CD14-positive monocyte (primary cell): ENCODE measurements at regions not wholly inside any gene's neighbourhood (a gene's known extent, or its start where the extent isn't known, plus 50 kb on each side); places are given as distances from the start of the nearest gene placed in this dataset.

ENCODE experiments used
- DNase-seq, 3 donors: peaks; one replicate each; pipeline ENCODE4 v3.0.0-alpha.2; 2011 to 2022
- H2AFZ ChIP-seq: 2 replicates; pipeline ENCODE4 v1.6.0; 2012; ENCODE audit warnings: mild to moderate bottlenecking, low read depth, low read length, inconsistent platforms; ENCODE audit not compliant: insufficient read depth, poor library complexity, severe bottlenecking
- H3K27ac ChIP-seq, 2 donors: 1 replicate in 1 of 2; 2 replicates in 1 of 2; pipeline ENCODE4 v1.5.1; 2012 to 2013; ENCODE audit warnings: low read length in 2 of 2, control low read depth in 1 of 2, inconsistent platforms in 1 of 2, low read depth in 1 of 2, mild to moderate bottlenecking in 1 of 2
- H3K27me3 ChIP-seq, 2 donors: one replicate each; pipeline versions ENCODE4 v1.6.0 to v1.6.1; 2011 to 2013; ENCODE audit warnings: low read length in 2 of 2; ENCODE audit not compliant: control insufficient read depth in 2 of 2, insufficient read depth in 2 of 2
- H3K36me3 ChIP-seq, 2 donors: replicated peaks in 1 of 2; 1 replicate in 1 of 2; 2 replicates in 1 of 2; pipeline versions ENCODE4 v1.5.1 to v1.6.1; 2012 to 2013; ENCODE audit warnings: low read length in 2 of 2, control low read depth in 1 of 2, inconsistent platforms in 1 of 2, mild to moderate bottlenecking in 1 of 2; ENCODE audit not compliant: insufficient read depth in 2 of 2, control insufficient read depth in 1 of 2
- H3K4me1 ChIP-seq, 2 donors: 1 replicate in 1 of 2; 2 replicates in 1 of 2; pipeline versions ENCODE4 v1.5.1 to v1.6.1; 2012 to 2013; ENCODE audit warnings: low read length in 2 of 2, control low read depth in 1 of 2, inconsistent platforms in 1 of 2, mild to moderate bottlenecking in 1 of 2, moderate library complexity in 1 of 2; ENCODE audit not compliant: insufficient read depth in 2 of 2, control insufficient read depth in 1 of 2
- H3K4me2 ChIP-seq: replicated peaks from 2 replicates; pipeline ENCODE3; 2012; ENCODE audit warnings: low read length, moderate library complexity, mild to moderate bottlenecking; ENCODE audit not compliant: poor library complexity, severe bottlenecking; ENCODE audit errors: extremely low read depth
- H3K4me3 ChIP-seq, 3 experiments: fragments of 200-600 bp in 1 of 3; sonication (generic) in 1 of 3; replicated peaks in 1 of 3; 1 replicate in 2 of 3; 2 replicates in 1 of 3; pipeline ENCODE4 v1.5.1; 2011 to 2013; ENCODE audit warnings: low read length in 3 of 3, mild to moderate bottlenecking in 3 of 3, control low read depth in 2 of 3, low read depth in 2 of 3, inconsistent platforms in 1 of 3, moderate library complexity in 1 of 3
- H3K79me2 ChIP-seq: 2 replicates; pipeline ENCODE4 v1.6.0; 2012; ENCODE audit warnings: mild to moderate bottlenecking, control low read depth, inconsistent platforms, low read length, moderate library complexity; ENCODE audit not compliant: insufficient read depth
- H3K9ac ChIP-seq: 2 replicates; pipeline ENCODE4 v1.6.0; 2017; ENCODE audit warnings: low read length, mild to moderate bottlenecking; ENCODE audit not compliant: insufficient read depth, poor library complexity, severe bottlenecking
- H3K9me3 ChIP-seq, 2 donors: replicated peaks in 1 of 2; 1 replicate in 1 of 2; 2 replicates in 1 of 2; pipeline versions ENCODE4 v1.5.1 to v1.6.1; 2012 to 2013; ENCODE audit warnings: low read length in 2 of 2, control low read depth in 1 of 2; ENCODE audit not compliant: control insufficient read depth in 1 of 2, insufficient read depth in 1 of 2
- H4K20me1 ChIP-seq: 2 replicates; pipeline ENCODE4 v1.6.0; 2012; ENCODE audit warnings: mild to moderate bottlenecking, low read length, control low read depth, moderate library complexity; ENCODE audit not compliant: insufficient read depth
- H3K27ac Mint-ChIP-seq, 7 donors: one replicate each; pipeline ENCODE4 v1.8.0; 2020; ENCODE audit warnings: mild to moderate bottlenecking in 7 of 7, mixed read lengths in 7 of 7, moderate library complexity in 6 of 7, inconsistent platforms in 2 of 7
- H3K27me3 Mint-ChIP-seq, 3 donors: one replicate each; pipeline ENCODE4 v1.8.0; 2021 to 2022; ENCODE audit warnings: low read depth in 3 of 3, mild to moderate bottlenecking in 3 of 3, mixed read lengths in 3 of 3, moderate library complexity in 3 of 3, inconsistent platforms in 1 of 3
- H3K36me3 Mint-ChIP-seq, 2 donors: one replicate each; pipeline ENCODE4 v1.8.0; 2020; ENCODE audit warnings: mixed read lengths in 2 of 2, inconsistent platforms in 1 of 2, mild to moderate bottlenecking in 1 of 2
- H3K4me1 Mint-ChIP-seq: one replicate; pipeline ENCODE4 v1.8.0; 2020; ENCODE audit warnings: mild to moderate bottlenecking, mixed read lengths
- H3K4me3 Mint-ChIP-seq, 2 donors: one replicate each; pipeline ENCODE4 v1.8.0; 2020; ENCODE audit warnings: mild to moderate bottlenecking in 2 of 2, mixed read lengths in 2 of 2, moderate library complexity in 1 of 2
- H3K9me3 Mint-ChIP-seq, 7 donors: one replicate each; pipeline ENCODE4 v1.8.0; 2020 to 2022; ENCODE audit warnings: mixed read lengths in 7 of 7, mild to moderate bottlenecking in 6 of 7, moderate library complexity in 6 of 7, inconsistent platforms in 2 of 7
- CTCF ChIP-seq: fragments of 200-600 bp; IDR thresholded peaks from one replicate; pipeline ENCODE4 v1.8.0; 2022; ENCODE audit warnings: antibody characterized with exemption, mild to moderate bottlenecking
- WGBS: methylation state at CpG from one replicate; pipeline ENCODE4 v1.1.5; 2013; ENCODE audit warnings: missing lambda C conversion rate; ENCODE audit not compliant: insufficient coverage; 5-methylcytosine and 5-hydroxymethylcytosine counted together
- intact Hi-C, 2 donors: fragments of 100-400 bp; cut with micrococcal nuclease; formaldehyde crosslinking; loops; one replicate each; pipeline versions ENCODE4 v1.15.0 to v1.15.1; 2023

GRCh38 chr21:38156200-38156599 is 100.6 kb upstream of the KCNJ15 start:
- Histone ChIP-seq H3K9me3 (no peaks in the 10 kb centered on the region), H3K36me3 (no peaks in the 10 kb centered on the region), H3K4me3 (no peak overlapping the region), H2AFZ (no peak overlapping the region), H3K27ac (no peak overlapping the region), H3K4me1 (no peaks in the 10 kb centered on the region), H3K4me2 (no peak overlapping the region), H3K9ac (no peak overlapping the region), H4K20me1 (no peaks in the 10 kb centered on the region), H3K79me2 (no peaks in the 10 kb centered on the region), H3K27me3 (peaks cover 17 to 18% of the 10 kb centered on the region in 2 donors)
- H3K4me1 Mint-ChIP-seq = peaks cover 2% of the 10 kb centered on the region
- no peak for DNase-seq
- H3K4me3 Mint-ChIP-seq = no peak overlapping the region
- intact Hi-C loops = loop anchor here in 1 of 2 donors (5.0 kb wide), 1 partner anchor 201 kb away; no protein-coding TSS in a partner anchor
- peaks cover 0 to 2% (median 0%) of the 10 kb centered on the region in 7 donors for H3K9me3 Mint-ChIP-seq
- WGBS = no CpG with 5 or more reads among the region's 2 CpGs
- H3K27me3 Mint-ChIP-seq = peaks cover 9 to 33% (median 24%) of the 10 kb centered on the region in 3 donors
- no peak overlapping the region for H3K27ac Mint-ChIP-seq
- H3K36me3 Mint-ChIP-seq = no peaks in the 10 kb centered on the region
- TF ChIP-seq CTCF = no peak

GRCh38 chr21:38159355-38159754 is 97.4 kb upstream of the KCNJ15 start:
- peaks cover 4 to 28% (median 17%) of the 10 kb centered on the region in 3 donors for H3K27me3 Mint-ChIP-seq
- H3K9ac ChIP-seq = no peak overlapping the region
- H3K4me2 ChIP-seq = no peak overlapping the region
- H3K27ac ChIP-seq = no peak overlapping the region
- intact Hi-C loops = loop anchor here in 1 of 2 donors (5.0 kb wide), 1 partner anchor 198 kb away; no protein-coding TSS in a partner anchor
- H2AFZ ChIP-seq = no peak overlapping the region
- DNase-seq = peak; percentile 52 to 68 (median 52)
- H3K9me3 ChIP-seq = no peaks in the 10 kb centered on the region
- H3K27ac Mint-ChIP-seq = no peak overlapping the region
- peaks cover 0 to 2% (median 0%) of the 10 kb centered on the region in 7 donors for H3K9me3 Mint-ChIP-seq
- WGBS = 10% methylated on average over 2 of the region's 3 CpGs
- no peaks in the 10 kb centered on the region for H3K4me1 ChIP-seq
- H3K27me3 ChIP-seq = peaks cover 9 to 12% of the 10 kb centered on the region in 2 donors
- H4K20me1 ChIP-seq = no peaks in the 10 kb centered on the region
- peak; percentile 87 for TF ChIP-seq CTCF
- no peaks in the 10 kb centered on the region for H3K36me3 ChIP-seq
- no peaks in the 10 kb centered on the region for H3K36me3 Mint-ChIP-seq
- H3K4me1 Mint-ChIP-seq = peaks cover 5% of the 10 kb centered on the region
- H3K4me3 Mint-ChIP-seq = no peak overlapping the region
- H3K4me3 ChIP-seq = no peak overlapping the region
- H3K79me2 ChIP-seq = no peaks in the 10 kb centered on the region
